Liver (tissue), 8 donors: ENCODE measurements at regions not wholly inside any gene's neighbourhood (a gene's known extent, or its start where the extent isn't known, plus 50 kb on each side); places are given as distances from the start of the nearest gene placed in this dataset.

Experiments used
- DNase-seq: peaks from one replicate; pipeline ENCODE4 v3.0.0-alpha.2; 2017; ENCODE audit warnings: low spot score
- H3K27ac ChIP-seq, 2 donors: one replicate each; pipeline ENCODE4 v1.7.0; 2013; ENCODE audit warnings: inconsistent platforms in 2 of 2, low read length in 2 of 2, control low read depth in 1 of 2, low read depth in 1 of 2, mild to moderate bottlenecking in 1 of 2
- H3K27me3 ChIP-seq, 4 donors: one replicate each; pipeline versions ENCODE4 v1.6.1 to v1.7.0; 2013; ENCODE audit warnings: low read length in 3 of 4, inconsistent platforms in 1 of 4, mild to moderate bottlenecking in 1 of 4, moderate library complexity in 1 of 4; ENCODE audit not compliant: control insufficient read depth in 4 of 4, insufficient read depth in 4 of 4
- H3K36me3 ChIP-seq, 4 donors: one replicate each; pipeline versions ENCODE4 v1.6.1 to v1.7.0; 2013; ENCODE audit warnings: low read length in 3 of 4, mild to moderate bottlenecking in 3 of 4, low read depth in 1 of 4, moderate library complexity in 1 of 4; ENCODE audit not compliant: control insufficient read depth in 4 of 4, insufficient read depth in 3 of 4
- H3K4me1 ChIP-seq, 4 donors: one replicate each; pipeline versions ENCODE4 v1.6.1 to v1.7.0; 2013; ENCODE audit warnings: low read length in 3 of 4, mild to moderate bottlenecking in 3 of 4, moderate library complexity in 1 of 4; ENCODE audit not compliant: control insufficient read depth in 4 of 4, insufficient read depth in 4 of 4
- H3K4me3 ChIP-seq, 3 donors: one replicate each; pipeline versions ENCODE4 v1.6.1 to v1.7.0; 2013; ENCODE audit warnings: low read length in 3 of 3, control low read depth in 1 of 3, low read depth in 1 of 3, mild to moderate bottlenecking in 1 of 3
- H3K9ac ChIP-seq, 2 donors: one replicate each; pipeline ENCODE4 v1.7.0; 2013; ENCODE audit warnings: low read length in 2 of 2, mild to moderate bottlenecking in 2 of 2, moderate library complexity in 2 of 2, control low read depth in 1 of 2, low read depth in 1 of 2
- H3K9me3 ChIP-seq, 4 donors: one replicate each; pipeline versions ENCODE4 v1.6.1 to v1.7.0; 2013; ENCODE audit warnings: low read length in 3 of 4; ENCODE audit not compliant: control insufficient read depth in 4 of 4
- EGR1 ChIP-seq, 2 donors: IDR thresholded peaks; 2 replicates each; pipeline ENCODE4 v1.6.1; 2016 to 2018; ENCODE audit warnings: antibody characterized with exemption in 2 of 2, low read depth in 2 of 2
- FOXA1 ChIP-seq: IDR thresholded peaks from 2 replicates; pipeline ENCODE4 v1.6.1; 2016; ENCODE audit warnings: antibody characterized with exemption
- FOXA2 ChIP-seq: IDR thresholded peaks from 2 replicates; pipeline ENCODE4 v1.6.1; 2016; ENCODE audit warnings: antibody characterized with exemption
- GABPA ChIP-seq, 2 donors: IDR thresholded peaks in 1 of 2; conservative IDR thresholded peaks in 1 of 2; 2 replicates each; pipeline ENCODE4 v1.6.1; 2016; ENCODE audit warnings: antibody characterized with exemption in 2 of 2, mild to moderate bottlenecking in 1 of 2, moderate library complexity in 1 of 2
- HNF4A ChIP-seq, 2 donors: conservative IDR thresholded peaks; 2 replicates each; pipeline ENCODE4 v1.6.1; 2016; ENCODE audit warnings: antibody characterized with exemption in 2 of 2, mild to moderate bottlenecking in 2 of 2
- HNF4G ChIP-seq: IDR thresholded peaks from 2 replicates; pipeline ENCODE4 v1.6.1; 2016; ENCODE audit warnings: antibody characterized with exemption
- JUND ChIP-seq, 2 donors: IDR thresholded peaks; 2 replicates each; pipeline ENCODE4 v1.6.1; 2016; ENCODE audit warnings: antibody characterized with exemption in 2 of 2
- NR2F2 ChIP-seq: IDR thresholded peaks from 2 replicates; pipeline ENCODE4 v1.6.1; 2016; ENCODE audit warnings: antibody characterized with exemption
- RAD21 ChIP-seq, 2 donors: IDR thresholded peaks; 2 replicates each; pipeline ENCODE4 v1.6.1; 2016; ENCODE audit warnings: antibody characterized with exemption in 2 of 2, mild to moderate bottlenecking in 2 of 2
- REST ChIP-seq: IDR thresholded peaks from 2 replicates; pipeline ENCODE4 v1.6.1; 2016; ENCODE audit warnings: antibody characterized with exemption, mild to moderate bottlenecking
- RXRA ChIP-seq, 2 donors: IDR thresholded peaks; 2 replicates each; pipeline ENCODE4 v1.6.1; 2017 to 2018; ENCODE audit warnings: antibody characterized with exemption in 2 of 2, mild to moderate bottlenecking in 1 of 2
- SP1 ChIP-seq: IDR thresholded peaks from 2 replicates; pipeline ENCODE4 v1.6.1; 2018; ENCODE audit warnings: antibody characterized with exemption, mild to moderate bottlenecking
- TAF1 ChIP-seq: conservative IDR thresholded peaks from 2 replicates; pipeline ENCODE4 v1.6.1; 2016; ENCODE audit warnings: antibody characterized with exemption, mild to moderate bottlenecking
- YY1 ChIP-seq: IDR thresholded peaks from 2 replicates; pipeline ENCODE4 v1.6.1; 2016; ENCODE audit warnings: antibody characterized with exemption, mild to moderate bottlenecking
- ZBTB33 ChIP-seq: IDR thresholded peaks from 2 replicates; pipeline ENCODE4 v1.6.1; 2016; ENCODE audit warnings: antibody characterized with exemption
- WGBS: extraction: QIAGEN DNeasy Blood & Tissue Kit; methylation state at CpG from one replicate; pipeline ENCODE4 v1.1.7; 2013; 5-methylcytosine and 5-hydroxymethylcytosine counted together
- TF ChIP-seq, protein P1 (sequence below): IDR thresholded peaks from 2 replicates; pipeline ENCODE4 v1.6.1; 2016; ENCODE audit warnings: antibody characterized with exemption
- TF ChIP-seq, protein P2 (sequence below): fragments of 150-350 bp; IDR thresholded peaks from 2 replicates; pipeline ENCODE4 v1.5.1; 2017; ENCODE audit warnings: improper control_type of control experiment, low read depth, low read length; ENCODE audit not compliant: missing input control
- TF ChIP-seq, protein P3 (sequence below): IDR thresholded peaks from 2 replicates; pipeline ENCODE4 v1.6.1; 2016; ENCODE audit warnings: antibody characterized with exemption
- donor health status: healthy.
- donor health status: healthy.
- donor health status: healthy.
- donor health status: healthy.
- donor health status: healthy.

DNA sequence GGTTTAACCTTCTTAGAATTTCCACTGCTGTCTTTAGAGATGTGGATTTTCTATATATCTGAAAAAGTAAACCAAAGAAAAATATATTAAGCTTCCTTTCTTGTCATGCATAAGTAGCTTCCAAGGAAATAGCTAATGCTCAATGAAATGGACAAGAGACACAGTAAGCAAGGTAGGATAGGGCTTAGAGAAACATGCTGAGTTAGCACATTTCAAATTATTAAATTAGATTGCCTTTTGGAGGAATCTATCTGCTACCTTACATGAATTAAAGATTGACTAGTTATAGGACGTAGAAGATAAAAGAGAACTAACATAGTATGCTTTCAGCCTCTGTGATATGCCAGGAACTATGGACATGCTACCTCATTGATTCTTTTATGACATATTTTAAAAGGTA is 824.6 kb downstream of the TUSC7 start:
- Histone ChIP-seq H3K27ac (no peak overlapping the region), H3K9ac (no peak overlapping the region), H3K36me3 (no peaks in the 10 kb centered on the region), H3K4me1 (no peaks in the 10 kb centered on the region), H3K9me3 (peaks cover 0 to 3% (median 0%) of the 10 kb centered on the region in 4 donors), H3K4me3 (no peak overlapping the region), H3K27me3 (no peaks in the 10 kb centered on the region)
- DNase-seq: no peak
- no peak for TF ChIP-seq FOXA2
- no peak for TF ChIP-seq RAD21 (IDR thresholded peaks at IDR 0.05)
- TF ChIP-seq NR2F2: no peak
- TF ChIP-seq REST: no peak
- 59% methylated on average over 1 of the region's 1 CpG for WGBS

- Histone ChIP-seq H3K36me3 (no peaks in the 10 kb centered on the region), H3K9me3 (peaks cover 0 to 3% (median 0%) of the 10 kb centered on the region in 4 donors), H3K9ac (no peak overlapping the region), H3K4me1 (no peaks in the 10 kb centered on the region), H3K4me3 (no peak overlapping the region), H3K27ac (no peak overlapping the region), H3K27me3 (no peaks in the 10 kb centered on the region)
- no peak for DNase-seq
- WGBS: 73% methylated on average over 4 of the region's 4 CpGs
- no peak for TF ChIP-seq RXRA (IDR thresholded peaks at IDR 0.05)
- no peak for TF ChIP-seq JUND (IDR thresholded peaks at IDR 0.05)
- TF ChIP-seq, protein P1, sequence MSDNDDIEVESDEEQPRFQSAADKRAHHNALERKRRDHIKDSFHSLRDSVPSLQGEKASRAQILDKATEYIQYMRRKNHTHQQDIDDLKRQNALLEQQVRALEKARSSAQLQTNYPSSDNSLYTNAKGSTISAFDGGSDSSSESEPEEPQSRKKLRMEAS: no peak
- no peak for TF ChIP-seq FOXA1
- no peak for TF ChIP-seq HNF4A (conservative IDR thresholded peaks at IDR 0.05)
- TF ChIP-seq TAF1: no peak
- TF ChIP-seq, protein P2, sequence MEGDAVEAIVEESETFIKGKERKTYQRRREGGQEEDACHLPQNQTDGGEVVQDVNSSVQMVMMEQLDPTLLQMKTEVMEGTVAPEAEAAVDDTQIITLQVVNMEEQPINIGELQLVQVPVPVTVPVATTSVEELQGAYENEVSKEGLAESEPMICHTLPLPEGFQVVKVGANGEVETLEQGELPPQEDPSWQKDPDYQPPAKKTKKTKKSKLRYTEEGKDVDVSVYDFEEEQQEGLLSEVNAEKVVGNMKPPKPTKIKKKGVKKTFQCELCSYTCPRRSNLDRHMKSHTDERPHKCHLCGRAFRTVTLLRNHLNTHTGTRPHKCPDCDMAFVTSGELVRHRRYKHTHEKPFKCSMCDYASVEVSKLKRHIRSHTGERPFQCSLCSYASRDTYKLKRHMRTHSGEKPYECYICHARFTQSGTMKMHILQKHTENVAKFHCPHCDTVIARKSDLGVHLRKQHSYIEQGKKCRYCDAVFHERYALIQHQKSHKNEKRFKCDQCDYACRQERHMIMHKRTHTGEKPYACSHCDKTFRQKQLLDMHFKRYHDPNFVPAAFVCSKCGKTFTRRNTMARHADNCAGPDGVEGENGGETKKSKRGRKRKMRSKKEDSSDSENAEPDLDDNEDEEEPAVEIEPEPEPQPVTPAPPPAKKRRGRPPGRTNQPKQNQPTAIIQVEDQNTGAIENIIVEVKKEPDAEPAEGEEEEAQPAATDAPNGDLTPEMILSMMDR: no peak
- no peak for TF ChIP-seq ZBTB33
- TF ChIP-seq NR2F2: no peak
- TF ChIP-seq FOXA2: no peak
- TF ChIP-seq EGR1 (IDR thresholded peaks at IDR 0.05; ENCODE audit: low read depth in 2 of 2): no peak
- TF ChIP-seq GABPA (IDR thresholded peaks at IDR 0.05 in 1 of 2, conservative IDR thresholded peaks at IDR 0.05 in 1 of 2): no peak
- TF ChIP-seq REST: no peak
- no peak for TF ChIP-seq RAD21 (IDR thresholded peaks at IDR 0.05)
- TF ChIP-seq, protein P3, sequence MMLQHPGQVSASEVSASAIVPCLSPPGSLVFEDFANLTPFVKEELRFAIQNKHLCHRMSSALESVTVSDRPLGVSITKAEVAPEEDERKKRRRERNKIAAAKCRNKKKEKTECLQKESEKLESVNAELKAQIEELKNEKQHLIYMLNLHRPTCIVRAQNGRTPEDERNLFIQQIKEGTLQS: no peak
- no peak for TF ChIP-seq SP1
- no peak for TF ChIP-seq HNF4G
- TF ChIP-seq YY1: no peak
These were observed 826.4 kb downstream of the TUSC7 start for GRCh38 chr3:117536006-117536405.
